ENCODE measurements at regions not wholly inside any gene's neighbourhood (a gene's known extent, or its start where the extent isn't known, plus 50 kb on each side); places are given as distances from the start of the nearest gene placed in this dataset.

DNA sequence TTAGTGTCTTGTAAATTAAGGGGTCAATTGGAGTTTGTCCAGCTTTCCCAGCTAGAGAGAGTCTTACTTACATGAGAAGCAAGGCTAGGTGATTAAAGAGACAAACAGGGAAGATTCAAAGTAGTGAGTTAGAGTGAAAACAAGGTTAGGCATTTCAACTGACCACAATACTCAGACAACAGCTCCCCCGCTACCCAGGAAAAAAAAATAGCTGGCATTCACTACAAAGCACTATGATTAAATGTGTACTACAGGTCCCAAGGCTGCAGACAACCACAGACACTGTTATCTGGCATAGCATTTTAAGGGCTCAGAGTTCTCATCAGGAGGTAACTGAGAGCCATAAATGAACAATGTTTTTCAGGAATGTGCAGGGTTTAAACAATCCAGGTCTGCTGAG, 680.9 kb downstream of the TMEM121 start:
- TF ChIP-seq, protein P1, sequence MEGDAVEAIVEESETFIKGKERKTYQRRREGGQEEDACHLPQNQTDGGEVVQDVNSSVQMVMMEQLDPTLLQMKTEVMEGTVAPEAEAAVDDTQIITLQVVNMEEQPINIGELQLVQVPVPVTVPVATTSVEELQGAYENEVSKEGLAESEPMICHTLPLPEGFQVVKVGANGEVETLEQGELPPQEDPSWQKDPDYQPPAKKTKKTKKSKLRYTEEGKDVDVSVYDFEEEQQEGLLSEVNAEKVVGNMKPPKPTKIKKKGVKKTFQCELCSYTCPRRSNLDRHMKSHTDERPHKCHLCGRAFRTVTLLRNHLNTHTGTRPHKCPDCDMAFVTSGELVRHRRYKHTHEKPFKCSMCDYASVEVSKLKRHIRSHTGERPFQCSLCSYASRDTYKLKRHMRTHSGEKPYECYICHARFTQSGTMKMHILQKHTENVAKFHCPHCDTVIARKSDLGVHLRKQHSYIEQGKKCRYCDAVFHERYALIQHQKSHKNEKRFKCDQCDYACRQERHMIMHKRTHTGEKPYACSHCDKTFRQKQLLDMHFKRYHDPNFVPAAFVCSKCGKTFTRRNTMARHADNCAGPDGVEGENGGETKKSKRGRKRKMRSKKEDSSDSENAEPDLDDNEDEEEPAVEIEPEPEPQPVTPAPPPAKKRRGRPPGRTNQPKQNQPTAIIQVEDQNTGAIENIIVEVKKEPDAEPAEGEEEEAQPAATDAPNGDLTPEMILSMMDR (IDR thresholded peaks at IDR 0.05; ENCODE audit: borderline replicate concordance) = no peak
- DNase-seq = no peak
- Histone ChIP-seq H3K27me3 (ENCODE audit: low read depth) (peaks cover 95% of the 10 kb centered on the region), H3K9me3 (replicated peaks) (no peaks in the 10 kb centered on the region), H3K27ac (replicated peaks) (no peak overlapping the region), H3K4me1 (no peaks in the 10 kb centered on the region), H3K4me3 (no peak overlapping the region), H3K36me3 (no peaks in the 10 kb centered on the region)
- intact Hi-C loops (cut with micrococcal nuclease) = no loop called here

GRCh38 chr14:106208794-106209193, 682.4 kb downstream of the TMEM121 start:
- H3K27me3 ChIP-seq (ENCODE audit: low read depth) = peaks cover 96% of the 10 kb centered on the region
- no peaks in the 10 kb centered on the region for H3K9me3 ChIP-seq (replicated peaks)
- H3K36me3 ChIP-seq = no peaks in the 10 kb centered on the region
- H3K4me1 ChIP-seq = no peaks in the 10 kb centered on the region
- no peak overlapping the region for H3K27ac ChIP-seq (replicated peaks)
- intact Hi-C loops (cut with micrococcal nuclease) = no loop called here
- no peak overlapping the region for H3K4me3 ChIP-seq
- DNase-seq = no peak
- TF ChIP-seq, protein P1 (IDR thresholded peaks at IDR 0.05; ENCODE audit: borderline replicate concordance) = no peak

GRCh38 chr14:106209755-106210154, 683.4 kb downstream of the TMEM121 start:
- intact Hi-C loops (cut with micrococcal nuclease) = no loop called here
- Histone ChIP-seq H3K4me3 (no peak overlapping the region), H3K27ac (replicated peaks) (no peak overlapping the region), H3K36me3 (no peaks in the 10 kb centered on the region), H3K4me1 (no peaks in the 10 kb centered on the region), H3K9me3 (replicated peaks) (no peaks in the 10 kb centered on the region), H3K27me3 (ENCODE audit: low read depth) (peaks cover 96% of the 10 kb centered on the region)
- TF ChIP-seq, protein P1 (IDR thresholded peaks at IDR 0.05; ENCODE audit: borderline replicate concordance) = no peak
- no peak for DNase-seq

DNA sequence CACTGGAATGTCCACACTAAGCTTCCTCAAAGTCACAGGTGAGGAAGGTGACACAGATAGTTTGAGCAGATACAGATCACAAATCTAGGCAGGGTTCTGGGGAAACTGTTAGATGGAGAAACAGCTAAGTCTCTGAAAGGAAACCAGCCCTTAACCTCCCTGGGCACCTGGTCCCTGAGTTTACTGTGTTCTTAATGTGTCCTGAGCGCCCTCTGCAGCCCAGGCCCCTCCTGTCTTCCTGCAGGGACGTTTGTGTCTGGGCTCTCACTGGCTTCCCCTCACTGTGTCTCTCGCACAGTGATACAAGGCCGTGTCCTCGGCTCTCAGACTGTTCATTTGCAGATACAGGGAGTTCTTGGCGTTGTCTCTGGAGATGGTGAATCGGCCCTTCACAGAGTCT, 684.3 kb downstream of the TMEM121 start:
- Histone ChIP-seq H3K27ac (replicated peaks) (no peak overlapping the region), H3K27me3 (ENCODE audit: low read depth) (peaks cover 90% of the 10 kb centered on the region), H3K4me3 (no peak overlapping the region), H3K4me1 (no peaks in the 10 kb centered on the region), H3K36me3 (no peaks in the 10 kb centered on the region), H3K9me3 (replicated peaks) (no peaks in the 10 kb centered on the region)
- DNase-seq = no peak
- TF ChIP-seq, protein P1 (IDR thresholded peaks at IDR 0.05; ENCODE audit: borderline replicate concordance) = no peak
- intact Hi-C loops (cut with micrococcal nuclease) = no loop called here

- Histone ChIP-seq H3K27ac (replicated peaks) (no peak overlapping the region), H3K36me3 (no peaks in the 10 kb centered on the region), H3K9me3 (replicated peaks) (no peaks in the 10 kb centered on the region), H3K4me1 (no peaks in the 10 kb centered on the region), H3K27me3 (ENCODE audit: low read depth) (peaks cover 85% of the 10 kb centered on the region), H3K4me3 (no peak overlapping the region)
- intact Hi-C loops (cut with micrococcal nuclease) = no loop called here
- no peak for DNase-seq
- TF ChIP-seq, protein P1 (IDR thresholded peaks at IDR 0.05; ENCODE audit: borderline replicate concordance) = no peak
Measured at GRCh38 chr14:106211334-106211900, 685.0 kb downstream of the TMEM121 start.
